GM18868 (cell line): ENCODE measurements at regions not wholly inside any gene's neighbourhood (a gene's known extent, or its start where the extent isn't known, plus 50 kb on each side); places are given as distances from the start of the nearest gene placed in this dataset.

Source experiments
- ATAC-seq: cut with Tn5 transposase; IDR thresholded peaks from one replicate; pipeline ENCODE4 v1.9.1; 2021; ENCODE audit warnings: mild to moderate bottlenecking, moderate library complexity; ENCODE audit not compliant: unreplicated experiment

- ATAC-seq = no peak
Observed at GRCh38 chr6:43858161-43859153, 88.4 kb downstream of the VEGFA start.

- ATAC-seq = no peak
Observed at GRCh38 chr6:43856005-43856765, 86.2 kb downstream of the VEGFA start.

- ATAC-seq = peak; percentile 64
Observed at GRCh38 chr6:43855247-43855646, 85.2 kb downstream of the VEGFA start.

- no peak for ATAC-seq
Observed at GRCh38 chr6:43853066-43853650, 83.1 kb downstream of the VEGFA start.

- ATAC-seq = no peak
Observed at GRCh38 chr6:43852350-43852864, 82.4 kb downstream of the VEGFA start.

GRCh38 chr6:43851204-43851865 lies 81.3 kb downstream of the VEGFA start:
- ATAC-seq = no peak

- no peak for ATAC-seq
Observed at GRCh38 chr6:43850314-43851203, 80.5 kb downstream of the VEGFA start.

- ATAC-seq = no peak
Observed at GRCh38 chr6:43849844-43850243, 79.8 kb downstream of the VEGFA start.

GRCh38 chr6:43848671-43849391 lies 78.8 kb downstream of the VEGFA start:
- ATAC-seq = no peak

GRCh38 chr6:43847741-43848630 lies 78.0 kb downstream of the VEGFA start:
- no peak for ATAC-seq

- no peak for ATAC-seq
Observed at GRCh38 chr6:43846556-43846955, 76.5 kb downstream of the VEGFA start.

GRCh38 chr6:43845646-43846045 lies 75.6 kb downstream of the VEGFA start:
- ATAC-seq = no peak

- ATAC-seq = no peak
Observed at GRCh38 chr6:43843669-43844171, 73.7 kb downstream of the VEGFA start.

GRCh38 chr6:43843097-43843645 lies 73.2 kb downstream of the VEGFA start:
- ATAC-seq = no peak

- ATAC-seq = no peak
Observed at GRCh38 chr6:43842231-43842794, 72.3 kb downstream of the VEGFA start.

GRCh38 chr6:43840490-43841218 lies 70.6 kb downstream of the VEGFA start:
- ATAC-seq = no peak
